ACC112 (cell line): ENCODE measurements at regions not wholly inside any gene's neighbourhood (a gene's known extent, or its start where the extent isn't known, plus 50 kb on each side); places are given as distances from the start of the nearest gene placed in this dataset.

ENCODE experiments used
- H2AFZ ChIP-seq: fragments of 200-600 bp; sonication (generic); one replicate; pipeline ENCODE4 v1.6.0; 2017; ENCODE audit warnings: antibody characterized with exemption, low read length; ENCODE audit not compliant: unreplicated experiment
- H3K27ac ChIP-seq: fragments of 200-600 bp; sonication (generic); 2 replicates; pipeline ENCODE4 v1.5.1; 2014; ENCODE audit warnings: low read depth, mild to moderate bottlenecking, antibody characterized with exemption, low read length, moderate library complexity
- H3K27me3 ChIP-seq: fragments of 200-600 bp; sonication (generic); 2 replicates; pipeline ENCODE4 v1.6.1; 2014; ENCODE audit warnings: mild to moderate bottlenecking, antibody characterized with exemption, low read length, moderate library complexity, mixed read lengths; ENCODE audit not compliant: insufficient read depth
- H3K36me3 ChIP-seq: fragments of 200-600 bp; sonication (generic); 2 replicates; pipeline ENCODE4 v1.6.1; 2016; ENCODE audit warnings: mild to moderate bottlenecking, antibody characterized with exemption, low read length, moderate library complexity, mixed read lengths; ENCODE audit not compliant: insufficient read depth
- H3K4me1 ChIP-seq: fragments of 200-600 bp; sonication (generic); one replicate; pipeline ENCODE4 v1.6.1; 2016; ENCODE audit warnings: low read length, mixed read lengths; ENCODE audit not compliant: insufficient read depth, unreplicated experiment, control insufficient read depth
- H3K4me3 ChIP-seq: fragments of 200-600 bp; sonication (generic); 2 replicates; pipeline ENCODE4 v1.5.1; 2014; ENCODE audit warnings: mild to moderate bottlenecking, low read depth, low read length
- H3K79me2 ChIP-seq: fragments of 200-600 bp; sonication (generic); one replicate; pipeline ENCODE4 v1.6.0; 2016; ENCODE audit warnings: low read length; ENCODE audit not compliant: control insufficient read depth, unreplicated experiment, insufficient read depth

GRCh38 chr16:87066133-87067002, 250.8 kb downstream of the C16orf95 start:
- no peak overlapping the region for H3K4me3 ChIP-seq
- no peaks in the 10 kb centered on the region for H3K27me3 ChIP-seq
- H3K36me3 ChIP-seq: no peaks in the 10 kb centered on the region
- H3K4me1 ChIP-seq: peaks cover 2% of the 10 kb centered on the region
- no peak overlapping the region for H2AFZ ChIP-seq
- H3K79me2 ChIP-seq: no peaks in the 10 kb centered on the region
- H3K27ac ChIP-seq: no peak overlapping the region

- H3K27me3 ChIP-seq: no peaks in the 10 kb centered on the region
- H3K4me3 ChIP-seq: no peak overlapping the region
- no peak overlapping the region for H2AFZ ChIP-seq
- H3K27ac ChIP-seq: no peak overlapping the region
- H3K79me2 ChIP-seq: no peaks in the 10 kb centered on the region
- no peaks in the 10 kb centered on the region for H3K36me3 ChIP-seq
- peaks cover 2% of the 10 kb centered on the region for H3K4me1 ChIP-seq
Measured at GRCh38 chr16:87067003-87067556, 250.1 kb downstream of the C16orf95 start.

GRCh38 chr16:87067836-87068761, 249.1 kb downstream of the C16orf95 start:
- no peak overlapping the region for H3K27ac ChIP-seq
- H3K4me1 ChIP-seq: no peaks in the 10 kb centered on the region
- H3K4me3 ChIP-seq: no peak overlapping the region
- H2AFZ ChIP-seq: no peak overlapping the region
- no peaks in the 10 kb centered on the region for H3K79me2 ChIP-seq
- no peaks in the 10 kb centered on the region for H3K36me3 ChIP-seq
- no peaks in the 10 kb centered on the region for H3K27me3 ChIP-seq

- Histone ChIP-seq H3K36me3 (no peaks in the 10 kb centered on the region), H3K4me3 (no peak overlapping the region), H3K4me1 (no peaks in the 10 kb centered on the region), H3K27ac (no peak overlapping the region), H3K79me2 (no peaks in the 10 kb centered on the region), H2AFZ (no peak overlapping the region), H3K27me3 (no peaks in the 10 kb centered on the region)
Measured at GRCh38 chr16:87068762-87069150, 248.4 kb downstream of the C16orf95 start.

GRCh38 chr16:87070657-87071056, 246.5 kb downstream of the C16orf95 start:
- Histone ChIP-seq H3K36me3 (no peaks in the 10 kb centered on the region), H3K79me2 (no peaks in the 10 kb centered on the region), H3K4me1 (no peaks in the 10 kb centered on the region), H3K27me3 (no peaks in the 10 kb centered on the region), H3K27ac (no peak overlapping the region), H3K4me3 (no peak overlapping the region), H2AFZ (no peak overlapping the region)

GRCh38 chr16:87072101-87072500, 245.1 kb downstream of the C16orf95 start:
- Histone ChIP-seq H3K4me3 (no peak overlapping the region), H3K36me3 (no peaks in the 10 kb centered on the region), H3K27me3 (no peaks in the 10 kb centered on the region)

GRCh38 chr16:87074641-87075318, 242.4 kb downstream of the C16orf95 start:
- no peaks in the 10 kb centered on the region for H3K27me3 ChIP-seq
- H3K79me2 ChIP-seq: no peaks in the 10 kb centered on the region
- H3K27ac ChIP-seq: no peak overlapping the region
- no peak overlapping the region for H3K4me3 ChIP-seq
- H2AFZ ChIP-seq: no peak overlapping the region
- no peaks in the 10 kb centered on the region for H3K36me3 ChIP-seq
- peaks cover 5% of the 10 kb centered on the region for H3K4me1 ChIP-seq

More at GRCh38 chr16:87072101-87072500, 245.1 kb downstream of the C16orf95 start:
- Histone ChIP-seq H3K4me1 (peaks cover 4% of the 10 kb centered on the region), H3K79me2 (no peaks in the 10 kb centered on the region), H2AFZ (no peak overlapping the region), H3K27ac (no peak overlapping the region)

GRCh38 chr16:87075319-87075860, 241.8 kb downstream of the C16orf95 start:
- no peaks in the 10 kb centered on the region for H3K27me3 ChIP-seq
- H3K4me3 ChIP-seq: no peak overlapping the region
- H3K4me1 ChIP-seq: peaks cover 5% of the 10 kb centered on the region
- H3K27ac ChIP-seq: no peak overlapping the region
- H3K36me3 ChIP-seq: no peaks in the 10 kb centered on the region
- H3K79me2 ChIP-seq: no peaks in the 10 kb centered on the region
- H2AFZ ChIP-seq: no peak overlapping the region

GRCh38 chr16:87076331-87076949, 240.8 kb downstream of the C16orf95 start:
- Histone ChIP-seq H3K79me2 (no peaks in the 10 kb centered on the region), H3K4me3 (no peak overlapping the region), H3K4me1 (peaks cover 5% of the 10 kb centered on the region), H3K36me3 (no peaks in the 10 kb centered on the region), H3K27ac (no peak overlapping the region), H3K27me3 (no peaks in the 10 kb centered on the region), H2AFZ (no peak overlapping the region)
